GM12872 (cell line): ENCODE measurements at regions not wholly inside any gene's neighbourhood (a gene's known extent, or its start where the extent isn't known, plus 50 kb on each side); places are given as distances from the start of the nearest gene placed in this dataset.

Experiments
- TF ChIP-seq, protein P1 (sequence below): IDR thresholded peaks from 3 replicates; pipeline ENCODE4 v1.5.1; 2011; ENCODE audit warnings: low read depth, mild to moderate bottlenecking, low read length, moderate library complexity; ENCODE audit not compliant: insufficient read depth

DNA sequence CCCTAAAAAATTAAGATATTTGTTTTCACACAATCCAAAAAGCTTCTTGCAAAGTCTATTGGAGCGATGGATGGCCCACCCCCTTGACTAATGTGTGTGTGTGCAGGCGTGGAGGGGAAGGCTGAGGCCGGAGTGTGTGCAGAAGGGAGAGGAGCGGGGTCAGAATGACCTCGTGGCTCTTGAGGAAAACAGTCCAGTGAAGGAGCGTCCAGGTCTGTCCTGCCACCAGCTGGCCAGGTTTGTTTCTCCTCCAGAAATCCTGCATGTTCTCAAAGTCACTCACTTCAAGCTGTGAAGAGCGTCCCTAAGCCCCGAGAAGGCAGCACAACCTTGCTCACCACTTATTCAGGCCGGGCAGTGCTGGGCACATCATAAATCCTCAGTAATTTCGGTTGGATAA, 69.5 kb upstream of the SSX2IP start:
- TF ChIP-seq, protein P1, sequence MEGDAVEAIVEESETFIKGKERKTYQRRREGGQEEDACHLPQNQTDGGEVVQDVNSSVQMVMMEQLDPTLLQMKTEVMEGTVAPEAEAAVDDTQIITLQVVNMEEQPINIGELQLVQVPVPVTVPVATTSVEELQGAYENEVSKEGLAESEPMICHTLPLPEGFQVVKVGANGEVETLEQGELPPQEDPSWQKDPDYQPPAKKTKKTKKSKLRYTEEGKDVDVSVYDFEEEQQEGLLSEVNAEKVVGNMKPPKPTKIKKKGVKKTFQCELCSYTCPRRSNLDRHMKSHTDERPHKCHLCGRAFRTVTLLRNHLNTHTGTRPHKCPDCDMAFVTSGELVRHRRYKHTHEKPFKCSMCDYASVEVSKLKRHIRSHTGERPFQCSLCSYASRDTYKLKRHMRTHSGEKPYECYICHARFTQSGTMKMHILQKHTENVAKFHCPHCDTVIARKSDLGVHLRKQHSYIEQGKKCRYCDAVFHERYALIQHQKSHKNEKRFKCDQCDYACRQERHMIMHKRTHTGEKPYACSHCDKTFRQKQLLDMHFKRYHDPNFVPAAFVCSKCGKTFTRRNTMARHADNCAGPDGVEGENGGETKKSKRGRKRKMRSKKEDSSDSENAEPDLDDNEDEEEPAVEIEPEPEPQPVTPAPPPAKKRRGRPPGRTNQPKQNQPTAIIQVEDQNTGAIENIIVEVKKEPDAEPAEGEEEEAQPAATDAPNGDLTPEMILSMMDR = no peak

DNA sequence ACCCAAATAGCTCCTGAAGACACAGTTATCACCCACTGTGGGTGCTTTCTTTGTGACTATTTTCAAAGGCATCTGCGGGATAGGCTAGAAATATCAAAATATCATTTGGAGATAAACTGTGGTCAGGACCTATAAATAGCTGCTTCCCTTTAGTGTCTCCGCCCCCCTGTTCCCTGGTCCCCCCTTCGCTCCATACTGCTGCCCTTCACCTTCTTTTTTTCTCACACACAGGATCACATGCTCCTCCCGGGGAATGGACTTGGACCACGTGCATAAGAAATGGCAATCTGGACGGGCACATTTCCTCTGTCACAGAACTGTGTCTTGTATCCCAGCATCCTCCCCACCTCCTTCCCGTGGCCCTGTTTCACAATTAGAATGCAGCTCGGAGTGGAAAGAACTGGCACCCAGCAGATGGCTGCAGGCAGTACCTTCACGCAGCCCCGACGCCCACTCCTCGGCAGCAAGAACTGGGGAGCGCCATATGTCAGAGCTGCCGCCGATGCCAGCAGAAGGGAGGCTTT, 68.8 kb upstream of the SSX2IP start:
- TF ChIP-seq, protein P1 = no peak

DNA sequence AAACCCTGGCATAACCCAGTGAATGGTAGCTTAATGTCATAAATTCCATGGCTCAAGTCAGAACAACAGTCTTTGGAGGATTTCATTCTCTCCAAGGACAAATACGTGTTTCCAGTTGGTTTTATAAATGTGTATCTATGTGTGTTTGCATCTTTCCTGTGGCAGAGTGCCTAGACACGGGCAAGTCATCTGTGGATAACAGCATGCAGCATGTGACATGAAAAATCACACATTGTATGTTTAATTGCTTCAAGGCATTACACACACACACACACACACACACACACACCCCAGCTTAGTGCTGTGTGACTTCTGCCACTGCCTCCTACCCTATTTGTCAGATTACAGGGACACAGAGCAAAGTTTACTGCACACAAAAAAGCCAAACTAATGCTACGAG, 68.2 kb upstream of the SSX2IP start:
- TF ChIP-seq, protein P1 = no peak

DNA sequence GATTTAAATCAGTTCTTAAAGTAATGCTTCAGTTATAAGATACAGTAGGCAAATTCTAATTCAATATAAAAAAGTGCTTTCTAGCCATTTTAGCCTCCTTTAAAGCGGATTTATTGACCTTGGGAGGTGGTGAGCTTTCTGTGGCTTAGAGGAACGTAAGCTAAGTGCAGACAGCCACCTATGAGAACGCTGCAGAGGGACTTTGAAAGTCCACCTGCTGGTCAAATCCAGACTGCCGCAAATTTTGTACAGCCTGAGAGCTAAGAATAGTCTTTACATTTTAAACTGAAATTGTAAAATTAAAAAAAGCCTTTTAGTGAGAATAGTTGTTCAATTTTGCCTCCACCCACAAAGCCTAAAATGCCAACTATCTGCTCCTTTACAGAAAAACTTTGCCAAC, 67.0 kb upstream of the SSX2IP start:
- TF ChIP-seq, protein P1 = no peak

DNA sequence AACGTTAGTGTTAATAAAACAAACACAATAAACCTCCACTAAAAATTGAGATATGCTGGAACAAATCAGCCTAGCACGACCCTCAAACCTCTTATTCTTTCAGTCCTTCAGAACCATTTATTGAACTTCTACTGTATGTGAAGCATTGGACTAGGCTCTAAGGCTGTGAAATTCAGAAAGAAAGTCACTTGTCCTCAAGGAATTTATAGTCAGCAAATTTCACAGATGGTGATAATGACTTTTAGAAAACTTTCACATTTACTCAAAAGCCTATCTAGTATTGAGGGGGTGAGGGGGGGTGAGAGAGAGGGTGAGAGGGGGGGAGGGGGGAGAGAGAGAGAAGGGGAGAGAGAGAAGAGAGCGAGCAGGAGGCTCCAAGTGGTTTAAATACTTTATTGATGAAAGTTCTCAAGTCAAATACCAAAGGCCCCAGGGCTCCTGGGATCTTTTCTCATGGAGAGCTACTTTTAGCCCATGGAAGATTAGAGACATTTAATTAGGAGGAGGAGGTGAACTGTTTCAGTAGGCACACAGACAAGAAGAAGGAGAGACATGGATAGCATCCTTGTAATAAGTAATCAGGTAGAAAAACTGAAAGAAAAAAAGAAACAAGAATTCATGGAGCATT, 66.3 kb upstream of the SSX2IP start:
- TF ChIP-seq, protein P1 = no peak

DNA sequence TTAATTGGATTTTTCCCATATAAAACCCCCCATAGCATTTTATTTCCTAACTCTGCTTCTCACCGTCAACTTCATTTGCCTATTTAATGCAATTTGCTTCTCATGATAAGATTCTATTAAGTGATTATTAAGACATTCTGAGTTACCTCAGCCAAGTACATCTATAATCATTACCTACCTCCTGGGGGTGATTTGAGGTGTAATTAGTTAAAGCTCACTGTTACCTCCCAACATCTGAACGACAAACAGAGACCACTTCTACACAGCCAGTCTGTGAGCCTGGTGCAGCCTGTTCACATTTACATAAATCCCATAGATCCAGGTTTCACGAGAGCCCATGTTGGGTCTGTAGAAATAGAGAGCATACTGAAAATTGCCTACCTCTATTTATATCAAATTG, 65.7 kb upstream of the SSX2IP start:
- TF ChIP-seq, protein P1 = no peak

DNA sequence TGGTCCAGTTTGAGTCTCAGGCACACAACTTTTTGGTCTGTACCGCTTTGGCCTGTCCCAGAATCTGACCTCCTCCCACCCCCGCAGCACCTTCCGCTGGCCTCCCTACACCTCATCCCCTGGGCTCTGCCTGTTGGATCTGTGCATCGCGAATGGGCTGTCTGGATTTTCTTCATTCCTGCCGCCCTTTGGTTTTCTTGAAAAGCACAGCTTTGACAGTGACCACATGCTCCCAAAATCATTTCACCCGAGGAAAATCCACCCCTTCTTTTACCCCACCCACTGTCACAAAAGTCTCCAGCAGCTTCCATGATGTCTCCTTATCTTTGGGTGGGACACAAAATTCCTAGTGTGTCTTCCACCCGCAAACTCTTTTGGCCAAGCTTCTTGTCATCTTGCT, 65.0 kb upstream of the SSX2IP start:
- TF ChIP-seq, protein P1 = no peak
